HCT116 (cell line): ENCODE measurements at regions not wholly inside any gene's neighbourhood (a gene's known extent, or its start where the extent isn't known, plus 50 kb on each side); places are given as distances from the start of the nearest gene placed in this dataset.

Experiments
- ATAC-seq: fragments of 200-7000 bp; cut with Tn5 transposase; 2 replicates; pipeline ENCODE4 v1.9.1; 2020; ENCODE audit warnings: mild to moderate bottlenecking, moderate library complexity
- BruUV-seq: library from RNA; stranded (reverse); fragments of 400-500 nt; replicated peaks from 2 replicates; lab custom pipeline; 2021; lab: Mats Ljungman, UMichigan
- CTCF ChIA-PET: fragments of 300-600 bp; sonication (Branson Sonifier 250); formaldehyde crosslinking; loops from one replicate; lab custom pipeline; 2021; ENCODE audit warnings: antibody characterized with exemption; lab: Charles Lee
- POLR2A ChIA-PET: fragments of 300-600, 350-600 bp; sonication (Branson Sonifier 250); formaldehyde crosslinking; loops from one replicate; lab custom pipeline; 2021; ENCODE audit warnings: antibody characterized with exemption; lab: Charles Lee
- RAD21 ChIA-PET, 2 experiments: fragments of 300-600 bp; sonication (Branson Sonifier 250); formaldehyde crosslinking; loops; one replicate each; lab custom pipeline; 2023; ENCODE audit warnings: low total read pairs in 2 of 2; ENCODE audit not compliant: uncharacterized antibody in 2 of 2, unreplicated experiment in 2 of 2, low non-redundant PET in 1 of 2; lab: Charles Lee
- DNase-seq: peaks from one replicate; pipeline ENCODE4 v3.0.0-alpha.2; 2010; ENCODE audit warnings: low read depth, low spot score
- H2AFZ ChIP-seq: fragments of 200-600 bp; shearing (Covaris generic), sonication (generic); 2 replicates; pipeline ENCODE4 v1.6.1; 2017; ENCODE audit warnings: low read depth, mixed run types, mixed read lengths, antibody characterized with exemption, low read length; ENCODE audit not compliant: poor library complexity, severe bottlenecking
- H3K27ac ChIP-seq: 2 replicates; pipeline ENCODE4 v1.5.1; 2012; ENCODE audit warnings: low read depth, low read length
- H3K27me3 ChIP-seq: fragments of 200-600 bp; sonication (generic); 2 replicates; pipeline ENCODE4 v1.6.1; 2016; ENCODE audit warnings: mixed run types, low read length, mixed read lengths; ENCODE audit not compliant: insufficient read depth
- H3K36me3 ChIP-seq, 2 experiments: fragments of 200-500 bp in 1 of 2; fragments of 200-600 bp in 1 of 2; sonication (Bioruptor generic) in 1 of 2; sonication (generic) in 1 of 2; 2 replicates each; pipeline versions ENCODE4 v1.5.1 to v1.6.1; 2014 to 2016; ENCODE audit warnings: low read length in 2 of 2, inconsistent platforms in 1 of 2, mixed read lengths in 1 of 2, mixed run types in 1 of 2; ENCODE audit not compliant: insufficient read depth in 2 of 2, control insufficient read depth in 1 of 2
- H3K4me1 ChIP-seq, 2 experiments: fragments of 200-600 bp in 1 of 2; sonication (generic) in 1 of 2; 2 replicates each; pipeline versions ENCODE4 v1.5.1 to v1.6.1; 2012 to 2017; ENCODE audit warnings: low read length in 2 of 2, inconsistent platforms in 1 of 2, mild to moderate bottlenecking in 1 of 2, mixed read lengths in 1 of 2, mixed run types in 1 of 2, moderate library complexity in 1 of 2; ENCODE audit not compliant: insufficient read depth in 2 of 2, control insufficient read depth in 1 of 2
- H3K4me2 ChIP-seq: fragments of 200-600 bp; sonication (generic); 2 replicates; pipeline ENCODE4 v1.6.1; 2017; ENCODE audit warnings: mixed run types, low read length, mixed read lengths
- H3K4me3 ChIP-seq, 2 experiments: fragments of 200-600 bp in 1 of 2; sonication (generic) in 1 of 2; replicated peaks in 1 of 2; 2 replicates each; pipeline ENCODE4 v1.5.1; 2011 to 2016; ENCODE audit warnings: low read length in 2 of 2, control low read depth in 1 of 2, low read depth in 1 of 2, mild to moderate bottlenecking in 1 of 2, mixed read lengths in 1 of 2, mixed run types in 1 of 2
- H3K79me2 ChIP-seq: fragments of 200-600 bp; sonication (generic); 2 replicates; pipeline ENCODE4 v1.6.1; 2017; ENCODE audit warnings: mild to moderate bottlenecking, mixed run types, low read length, moderate library complexity, mixed read lengths; ENCODE audit not compliant: insufficient read depth
- H3K9ac ChIP-seq: fragments of 200-600 bp; sonication (generic); 2 replicates; pipeline ENCODE4 v1.6.1; 2016; ENCODE audit warnings: low read length, mixed read lengths
- H3K9me2 ChIP-seq: fragments of 200-600 bp; sonication (generic), shearing (Covaris generic); 2 replicates; pipeline ENCODE4 v1.6.1; 2017; ENCODE audit warnings: mixed run types, mild to moderate bottlenecking, moderate library complexity; ENCODE audit not compliant: insufficient read depth
- H3K9me3 ChIP-seq, 2 experiments: fragments of 200-500 bp in 1 of 2; fragments of 200-600 bp in 1 of 2; sonication (Bioruptor generic) in 1 of 2; sonication (generic) in 1 of 2; 2 replicates each; pipeline ENCODE4 v1.6.1; 2014 to 2017; ENCODE audit warnings: low read length in 2 of 2, mixed read lengths in 2 of 2, inconsistent platforms in 1 of 2, low read depth in 1 of 2, mild to moderate bottlenecking in 1 of 2, mixed run types in 1 of 2, moderate library complexity in 1 of 2; ENCODE audit not compliant: control insufficient read depth in 1 of 2, insufficient read depth in 1 of 2
- H4K20me1 ChIP-seq: fragments of 200-600 bp; sonication (generic), shearing (Covaris generic); 2 replicates; pipeline ENCODE4 v1.6.1; 2017; ENCODE audit warnings: mixed run types, mild to moderate bottlenecking, moderate library complexity; ENCODE audit not compliant: insufficient read depth
- CBX3 ChIP-seq: IDR thresholded peaks from 2 replicates; pipeline ENCODE4 v1.6.1; 2012; ENCODE audit warnings: low read depth
- CEBPB ChIP-seq: IDR thresholded peaks from 2 replicates; pipeline ENCODE4 v1.6.1; 2012; ENCODE audit warnings: low read depth
- EZH2phosphoT487 ChIP-seq: fragments of 200-600 bp; IDR thresholded peaks from 2 replicates; pipeline ENCODE4 v1.6.1; 2018; ENCODE audit warnings: antibody characterized with exemption, borderline replicate concordance
- FOSL1 ChIP-seq: IDR thresholded peaks from 2 replicates; pipeline ENCODE4 v1.6.1; 2012; ENCODE audit warnings: low read depth
- MAX ChIP-seq: IDR thresholded peaks from 2 replicates; pipeline ENCODE4 v1.6.1; 2012
- POLR2AphosphoS5 ChIP-seq: IDR thresholded peaks from 2 replicates; pipeline ENCODE4 v1.6.1; 2011; ENCODE audit warnings: mild to moderate bottlenecking, low read depth, low read length, moderate library complexity
- RAD21 ChIP-seq: IDR thresholded peaks from 2 replicates; pipeline ENCODE4 v1.6.1; 2012; ENCODE audit warnings: low read depth, mild to moderate bottlenecking
- SIN3A ChIP-seq: IDR thresholded peaks from 2 replicates; pipeline ENCODE4 v1.6.1; 2012; ENCODE audit warnings: low read depth
- SP1 ChIP-seq: IDR thresholded peaks from 2 replicates; pipeline ENCODE4 v1.6.1; 2012; ENCODE audit warnings: low read depth
- TCF7L2 ChIP-seq: IDR thresholded peaks from 2 replicates; pipeline ENCODE4 v1.7.0; 2011; ENCODE audit warnings: borderline replicate concordance, inconsistent platforms; ENCODE audit not compliant: insufficient read depth, insufficient read length; ENCODE audit errors: extremely low read depth
- YY1 ChIP-seq: IDR thresholded peaks from 2 replicates; pipeline ENCODE4 v1.6.1; 2011; ENCODE audit warnings: low read length, low read depth, moderate library complexity, mild to moderate bottlenecking; ENCODE audit not compliant: insufficient replicate concordance; ENCODE audit errors: extremely low read depth
- intact Hi-C: fragments of 100-400 bp; cut with micrococcal nuclease; formaldehyde crosslinking; loops from 2 replicates; pipeline ENCODE4 v1.10.0; 2022
- TF ChIP-seq, protein P1 (sequence below): IDR thresholded peaks from 2 replicates; pipeline ENCODE4 v1.6.1; 2011; ENCODE audit warnings: mild to moderate bottlenecking, low read length, moderate library complexity; ENCODE audit not compliant: insufficient replicate concordance; ENCODE audit errors: extremely low read depth

- RAD21 ChIA-PET, result no interaction called here
- no peak for ATAC-seq
- TF ChIP-seq YY1 (no peak), FOSL1 (no peak), SIN3A (no peak), MAX (no peak), POLR2AphosphoS5 (no peak), CEBPB (no peak), SP1 (no peak), RAD21 (no peak), CBX3 (no peak), EZH2phosphoT487 (no peak), TCF7L2 (no peak)
- TF ChIP-seq, protein P1, sequence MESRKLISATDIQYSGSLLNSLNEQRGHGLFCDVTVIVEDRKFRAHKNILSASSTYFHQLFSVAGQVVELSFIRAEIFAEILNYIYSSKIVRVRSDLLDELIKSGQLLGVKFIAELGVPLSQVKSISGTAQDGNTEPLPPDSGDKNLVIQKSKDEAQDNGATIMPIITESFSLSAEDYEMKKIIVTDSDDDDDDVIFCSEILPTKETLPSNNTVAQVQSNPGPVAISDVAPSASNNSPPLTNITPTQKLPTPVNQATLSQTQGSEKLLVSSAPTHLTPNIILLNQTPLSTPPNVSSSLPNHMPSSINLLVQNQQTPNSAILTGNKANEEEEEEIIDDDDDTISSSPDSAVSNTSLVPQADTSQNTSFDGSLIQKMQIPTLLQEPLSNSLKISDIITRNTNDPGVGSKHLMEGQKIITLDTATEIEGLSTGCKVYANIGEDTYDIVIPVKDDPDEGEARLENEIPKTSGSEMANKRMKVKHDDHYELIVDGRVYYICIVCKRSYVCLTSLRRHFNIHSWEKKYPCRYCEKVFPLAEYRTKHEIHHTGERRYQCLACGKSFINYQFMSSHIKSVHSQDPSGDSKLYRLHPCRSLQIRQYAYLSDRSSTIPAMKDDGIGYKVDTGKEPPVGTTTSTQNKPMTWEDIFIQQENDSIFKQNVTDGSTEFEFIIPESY, result no peak
- TF ChIP-seq, all 23 proteins: peak for 0
- Histone ChIP-seq H4K20me1 (no peaks in the 10 kb centered on the region), H3K4me1 (no peaks in the 10 kb centered on the region), H3K4me2 (no peak overlapping the region), H3K9ac (no peak overlapping the region), H3K9me2 (no peaks in the 10 kb centered on the region), H3K27me3 (peaks cover 35% of the 10 kb centered on the region; the same call in 1 of the 2 replicates), H3K9me3 (no peaks in the 10 kb centered on the region), H3K79me2 (no peaks in the 10 kb centered on the region), H3K27ac (no peak overlapping the region), H3K4me3 (no peak overlapping the region), H2AFZ (no peak overlapping the region), H3K36me3 (no peaks in the 10 kb centered on the region)
- ChIA-PET POLR2A (no interaction called here), CTCF (no interaction called here)
- DNase-seq, result no peak
- BruUV-seq, result no TSS peak
- intact Hi-C loops, result no loop called here
Observed at GRCh38 chr4:79048878-79049277, 109.6 kb upstream of the PAQR3 start.
